NCI-H1048 (cell line): ENCODE measurements at regions not wholly inside any gene's neighbourhood (a gene's known extent, or its start where the extent isn't known, plus 50 kb on each side); places are given as distances from the start of the nearest gene placed in this dataset.
"Not testable (repeated sequence)": the region's sequence is repeated elsewhere in the genome, so short reads cannot be mapped to it uniquely, and the experiment has no call there.

Experiments
- DNase-seq: peaks from one replicate; lab custom pipeline; 2025; lab: John Stamatoyannopoulos, UW

GRCh38 chr14:55979096-55979495 is 139.1 kb upstream of the PELI2 start:
- no peak for DNase-seq

GRCh38 chr14:55979781-55980180 is 138.4 kb upstream of the PELI2 start:
- DNase-seq, result no peak

GRCh38 chr14:55980970-55981369 is 137.2 kb upstream of the PELI2 start:
- DNase-seq, result no peak

GRCh38 chr14:55986069-55986468 is 132.1 kb upstream of the PELI2 start:
- no peak for DNase-seq

- DNase-seq, result no peak
These were observed 117.4 kb upstream of the PELI2 start for GRCh38 chr14:56000846-56001245.

- DNase-seq, result no peak
These were observed 115.9 kb upstream of the PELI2 start for GRCh38 chr14:56002342-56002741.

GRCh38 chr14:56002876-56003625 is 115.2 kb upstream of the PELI2 start:
- no peak for DNase-seq

GRCh38 chr14:56004323-56004722 is 113.9 kb upstream of the PELI2 start:
- no peak for DNase-seq

- no peak for DNase-seq
These were observed 113.4 kb upstream of the PELI2 start for GRCh38 chr14:56004786-56005185.

GRCh38 chr14:56005191-56006053 is 112.8 kb upstream of the PELI2 start:
- DNase-seq, result no peak

GRCh38 chr14:56007491-56007890 is 110.7 kb upstream of the PELI2 start:
- not testable (repeated sequence) for DNase-seq

- DNase-seq, result no peak
These were observed 110.1 kb upstream of the PELI2 start for GRCh38 chr14:56008150-56008549.

- DNase-seq, result not testable (repeated sequence)
These were observed 109.5 kb upstream of the PELI2 start for GRCh38 chr14:56008661-56009060.

- no peak for DNase-seq
These were observed 94.5 kb upstream of the PELI2 start for GRCh38 chr14:56023661-56024081.

- no peak for DNase-seq
These were observed 93.0 kb upstream of the PELI2 start for GRCh38 chr14:56025191-56025590.

GRCh38 chr14:56026506-56026905 is 91.7 kb upstream of the PELI2 start:
- DNase-seq, result no peak

GRCh38 chr14:56027421-56027820 is 90.8 kb upstream of the PELI2 start:
- DNase-seq, result no peak

- DNase-seq, result no peak
These were observed 90.1 kb upstream of the PELI2 start for GRCh38 chr14:56027916-56028712.

GRCh38 chr14:56036353-56036752 is 81.9 kb upstream of the PELI2 start:
- no peak for DNase-seq

- no peak for DNase-seq
These were observed 78.1 kb upstream of the PELI2 start for GRCh38 chr14:56040121-56040520.

GRCh38 chr14:56044196-56044595 is 74.0 kb upstream of the PELI2 start:
- no peak for DNase-seq

GRCh38 chr14:56046546-56046945 is 71.7 kb upstream of the PELI2 start:
- DNase-seq, result no peak
